ENCODE measurements at regions not wholly inside any gene's neighbourhood (a gene's known extent, or its start where the extent isn't known, plus 50 kb on each side); places are given as distances from the start of the nearest gene placed in this dataset.

GRCh38 chr3:158991146-158991705, 189.4 kb downstream of the MFSD1 start:
- no peaks in the 10 kb centered on the region for H3K36me3 Mint-ChIP-seq (ENCODE audit: low read depth)
- DNase-seq, result no peak

DNA sequence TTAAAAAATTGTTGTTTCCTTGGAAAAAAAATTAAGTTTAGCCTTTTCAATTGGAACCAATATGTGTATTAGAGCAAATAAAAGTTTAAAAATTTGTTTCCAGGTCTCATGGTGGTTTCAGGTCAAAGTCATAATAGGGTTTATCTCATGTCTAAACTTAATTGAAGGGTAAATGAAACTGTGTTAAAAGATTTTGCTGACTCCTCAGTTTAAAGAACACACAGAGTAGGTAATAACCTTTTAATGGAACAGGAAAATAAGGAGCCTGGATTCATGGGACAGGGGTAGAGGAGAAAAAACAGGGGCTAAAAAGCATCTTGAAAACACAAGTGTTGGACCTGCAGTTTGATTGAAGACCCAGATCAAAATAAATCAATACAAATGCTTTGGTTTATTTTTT, 190.6 kb downstream of the MFSD1 start:
- Mint-ChIP-seq H3K36me3 (ENCODE audit: low read depth) (no peaks in the 10 kb centered on the region), H3K4me1 (ENCODE audit: low read depth) (no peaks in the 10 kb centered on the region), H3K27me3 (ENCODE audit: insufficient read depth) (no peaks in the 10 kb centered on the region; the same call in 1 of the 2 replicates), H3K27ac (no peak overlapping the region), H3K4me3 (no peak overlapping the region), H3K9me3 (peaks cover 3% of the 10 kb centered on the region; the same call in 1 of the 2 replicates)
- no peak for DNase-seq
- no peak for TF ChIP-seq CTCF (IDR thresholded peaks at IDR 0.05)

More at GRCh38 chr3:158991146-158991705, 189.4 kb downstream of the MFSD1 start:
- Mint-ChIP-seq H3K9me3 (peaks cover 3% of the 10 kb centered on the region; the same call in 1 of the 2 replicates), H3K4me3 (no peak overlapping the region), H3K4me1 (ENCODE audit: low read depth) (no peaks in the 10 kb centered on the region), H3K27me3 (ENCODE audit: insufficient read depth) (no peaks in the 10 kb centered on the region; the same call in 1 of the 2 replicates), H3K27ac (no peak overlapping the region)
- no peak for TF ChIP-seq CTCF (IDR thresholded peaks at IDR 0.05)

DNA sequence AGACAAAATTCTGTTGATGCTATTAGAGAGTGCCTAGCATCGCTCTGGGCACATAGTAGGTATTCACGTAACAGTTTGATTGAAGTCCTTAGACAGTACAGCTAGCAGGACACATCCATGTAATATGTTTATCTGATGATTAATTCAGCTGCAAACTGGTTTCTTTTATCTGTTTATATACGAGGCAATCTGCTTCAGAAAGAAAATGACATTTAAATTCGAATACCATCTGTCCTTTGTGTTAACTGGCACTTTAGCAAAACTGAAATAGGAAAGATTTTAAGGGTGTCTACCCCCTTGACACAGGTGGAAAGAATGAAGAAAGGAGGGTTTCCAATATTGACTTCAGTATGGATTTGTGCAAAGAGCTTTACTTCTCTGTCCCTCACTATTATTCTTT, 192.5 kb downstream of the MFSD1 start:
- H3K27me3 Mint-ChIP-seq (ENCODE audit: insufficient read depth), result no peaks in the 10 kb centered on the region; the same call in 1 of the 2 replicates
- 0 out of 2 replicates have a peak, but pooled peaks cover 3% of the 10 kb centered on the region for H3K9me3 Mint-ChIP-seq
- H3K27ac Mint-ChIP-seq, result no peak overlapping the region
- H3K4me3 Mint-ChIP-seq, result no peak overlapping the region
- TF ChIP-seq CTCF (IDR thresholded peaks at IDR 0.05), result no peak
- no peaks in the 10 kb centered on the region for H3K4me1 Mint-ChIP-seq (ENCODE audit: low read depth)
- H3K36me3 Mint-ChIP-seq (ENCODE audit: low read depth), result no peaks in the 10 kb centered on the region
- no peak for DNase-seq

GRCh38 chr3:159001711-159002110, 199.9 kb downstream of the MFSD1 start:
- Mint-ChIP-seq H3K27ac (no peak overlapping the region), H3K36me3 (ENCODE audit: low read depth) (no peaks in the 10 kb centered on the region), H3K4me3 (no peak overlapping the region), H3K27me3 (ENCODE audit: insufficient read depth) (peaks cover 1% of the 10 kb centered on the region; the same call in 1 of the 2 replicates), H3K9me3 (no peaks in the 10 kb centered on the region), H3K4me1 (ENCODE audit: low read depth) (no peaks in the 10 kb centered on the region)
- no peak for DNase-seq
- no peak for TF ChIP-seq CTCF (IDR thresholded peaks at IDR 0.05)

DNA sequence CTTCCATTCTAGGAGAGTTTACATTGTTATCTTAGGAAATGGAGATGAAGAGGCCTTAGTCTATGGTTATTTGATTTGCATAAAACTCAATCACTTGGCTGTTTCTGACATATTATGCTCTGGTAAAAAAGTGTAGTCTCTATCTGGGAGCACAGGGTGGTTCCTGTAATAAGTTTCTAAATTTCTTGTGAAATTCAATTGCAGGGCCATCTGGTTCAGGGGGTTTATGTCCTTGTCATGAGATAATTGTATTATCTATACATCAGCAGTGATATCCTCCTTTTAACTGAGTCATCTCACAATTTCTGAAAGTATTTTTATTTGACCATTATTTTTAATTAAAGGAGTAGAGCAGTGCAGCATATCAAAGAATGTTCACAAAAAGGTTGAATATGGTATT, 203.3 kb downstream of the MFSD1 start:
- no peak overlapping the region for H3K27ac Mint-ChIP-seq
- H3K4me3 Mint-ChIP-seq, result no peak overlapping the region
- H3K4me1 Mint-ChIP-seq (ENCODE audit: low read depth), result no peaks in the 10 kb centered on the region
- no peaks in the 10 kb centered on the region; the same call in 1 of the 2 replicates for H3K9me3 Mint-ChIP-seq
- TF ChIP-seq CTCF (IDR thresholded peaks at IDR 0.05), result no peak
- no peak for DNase-seq
- H3K27me3 Mint-ChIP-seq (ENCODE audit: insufficient read depth), result peaks cover 1% of the 10 kb centered on the region; the same call in 1 of the 2 replicates
- H3K36me3 Mint-ChIP-seq (ENCODE audit: low read depth), result no peaks in the 10 kb centered on the region

All from HFFc6 (cell line).